SK-N-SH (cell line): ENCODE measurements at regions not wholly inside any gene's neighbourhood (a gene's known extent, or its start where the extent isn't known, plus 50 kb on each side); places are given as distances from the start of the nearest gene placed in this dataset.

ENCODE experiments used
- CTCF ChIA-PET: fragments of 300-600, 350-600 bp; formaldehyde crosslinking; extraction: SDS; loops from one replicate; lab custom pipeline; 2021; lab: Yijun Ruan, JAX
- POLR2A ChIA-PET: fragments of 350-600 bp; sonication (Branson Sonifier 250); formaldehyde crosslinking; extraction: SDS; loops from one replicate; lab custom pipeline; 2020; ENCODE audit warnings: antibody characterized with exemption, inconsistent platforms; lab: Yijun Ruan, JAX
- DNase-seq: peaks from one replicate; pipeline ENCODE4 v3.0.0; 2012
- H2AFZ ChIP-seq: fragments of 200-600 bp; sonication (generic); 2 replicates; pipeline ENCODE4 v1.8.1; 2016; ENCODE audit warnings: antibody characterized with exemption, mild to moderate bottlenecking, low read depth
- H3F3A ChIP-seq: fragments of 200-600 bp; sonication (generic); replicated peaks from 2 replicates; pipeline ENCODE3; 2016; ENCODE audit warnings: antibody characterized with exemption, mild to moderate bottlenecking; ENCODE audit not compliant: insufficient read depth
- H3K27ac ChIP-seq, 2 experiments: fragments of 200-500 bp in 1 of 2; fragments of 200-600 bp in 1 of 2; sonication (Bioruptor generic) in 1 of 2; sonication (generic), shearing (Covaris generic) in 1 of 2; 2 replicates each; pipeline versions ENCODE4 v1.5.1 to v1.6.1; 2014 to 2016; ENCODE audit warnings: low read depth in 2 of 2, inconsistent platforms in 1 of 2, low read length in 1 of 2, mild to moderate bottlenecking in 1 of 2, mixed read lengths in 1 of 2
- H3K27me3 ChIP-seq: fragments of 200-600 bp; sonication (generic), shearing (Covaris generic); 2 replicates; pipeline ENCODE4 v1.6.1; 2016; ENCODE audit warnings: mixed run types; ENCODE audit not compliant: insufficient read depth
- H3K36me3 ChIP-seq, 2 experiments: fragments of 200-500 bp in 1 of 2; fragments of 200-600 bp in 1 of 2; sonication (Bioruptor generic) in 1 of 2; sonication (generic) in 1 of 2; replicated peaks in 1 of 2; 2 replicates each; pipeline versions ENCODE3 to v1.5.1; 2014 to 2016; ENCODE audit warnings: low read length in 1 of 2, mild to moderate bottlenecking in 1 of 2; ENCODE audit not compliant: insufficient read depth in 2 of 2, control insufficient read depth in 1 of 2
- H3K4me1 ChIP-seq, 2 experiments: fragments of 200-500 bp in 1 of 2; fragments of 200-600 bp in 1 of 2; sonication (Bioruptor generic) in 1 of 2; sonication (generic), shearing (Covaris generic) in 1 of 2; 2 replicates each; pipeline versions ENCODE4 v1.5.1 to v1.6.1; 2014 to 2016; ENCODE audit warnings: low read depth in 1 of 2, low read length in 1 of 2, mixed run types in 1 of 2; ENCODE audit not compliant: insufficient read depth in 2 of 2, control insufficient read depth in 1 of 2
- H3K4me2 ChIP-seq: fragments of 200-600 bp; sonication (generic), shearing (Covaris generic); 2 replicates; pipeline ENCODE4 v1.6.1; 2017; ENCODE audit warnings: mixed run types
- H3K4me3 ChIP-seq, 2 experiments: fragments of 200-500 bp in 1 of 2; fragments of 200-600 bp in 1 of 2; sonication (Bioruptor generic) in 1 of 2; sonication (generic), shearing (Covaris generic) in 1 of 2; 2 replicates each; pipeline versions ENCODE4 v1.5.1 to v1.8.1; 2014 to 2016; ENCODE audit warnings: low read depth in 2 of 2, inconsistent platforms in 1 of 2, low read length in 1 of 2, mild to moderate bottlenecking in 1 of 2, mixed read lengths in 1 of 2, moderate library complexity in 1 of 2
- H3K79me2 ChIP-seq: fragments of 200-600 bp; sonication (generic); 2 replicates; pipeline ENCODE4 v1.8.1; 2017; ENCODE audit warnings: mild to moderate bottlenecking; ENCODE audit not compliant: insufficient read depth
- H3K9ac ChIP-seq: fragments of 200-600 bp; sonication (generic); 2 replicates; pipeline ENCODE4 v1.6.1; 2017; ENCODE audit warnings: mixed run types
- H3K9me2 ChIP-seq: fragments of 200-600 bp; sonication (generic); 2 replicates; pipeline ENCODE4 v1.6.1; 2017; ENCODE audit warnings: mixed run types
- H3K9me3 ChIP-seq: fragments of 200-600 bp; sonication (generic); 2 replicates; pipeline ENCODE4 v1.6.1; 2017; ENCODE audit warnings: mixed run types, mild to moderate bottlenecking, moderate library complexity
- H4K20me1 ChIP-seq: fragments of 200-600 bp; sonication (generic); 2 replicates; pipeline ENCODE4 v1.6.1; 2017; ENCODE audit warnings: mild to moderate bottlenecking, mixed run types; ENCODE audit not compliant: insufficient read depth
- EP300 ChIP-seq, 2 experiments: IDR thresholded peaks; 2 replicates each; pipeline versions ENCODE4 v1.4.0 to v1.6.1; 2012; ENCODE audit warnings: borderline replicate concordance in 1 of 2, low read depth in 1 of 2, low read length in 1 of 2
- FOSL2 ChIP-seq: IDR thresholded peaks from 2 replicates; pipeline ENCODE4 v1.4.0; 2012; ENCODE audit warnings: low read depth, mild to moderate bottlenecking, moderate library complexity, borderline replicate concordance
- FOXJ3 ChIP-seq: sonication (generic); formaldehyde crosslinking; IDR thresholded peaks from 2 replicates; pipeline ENCODE4 v1.5.1; 2020; ENCODE audit warnings: mild to moderate bottlenecking, missing genetic modification reagents
- FOXM1 ChIP-seq: IDR thresholded peaks from 2 replicates; pipeline ENCODE4 v1.4.0; 2012; ENCODE audit warnings: low read depth, mild to moderate bottlenecking
- GATA2 ChIP-seq: sonication (generic); formaldehyde crosslinking; IDR thresholded peaks from 2 replicates; pipeline ENCODE4 v1.5.0; 2020; ENCODE audit warnings: mild to moderate bottlenecking, missing genetic modification reagents
- IRF3 ChIP-seq: fragments of 150-350 bp; IDR thresholded peaks from 2 replicates; pipeline ENCODE4 v1.6.1; 2016; ENCODE audit warnings: mild to moderate bottlenecking, low read depth, low read length
- MAX ChIP-seq: IDR thresholded peaks from 2 replicates; pipeline ENCODE4 v1.4.0; 2012; ENCODE audit warnings: low read depth
- NFIC ChIP-seq: IDR thresholded peaks from 2 replicates; pipeline ENCODE4 v1.4.0; 2012; ENCODE audit warnings: borderline replicate concordance
- PBX3 ChIP-seq: IDR thresholded peaks from 2 replicates; pipeline ENCODE4; 2012
- RCOR1 ChIP-seq: fragments of 150-350 bp; IDR thresholded peaks from 2 replicates; pipeline ENCODE4 v1.6.1; 2017; ENCODE audit warnings: antibody characterized with exemption, low read length
- RFX5 ChIP-seq: IDR thresholded peaks from 2 replicates; pipeline ENCODE4 v1.6.1; 2012; ENCODE audit warnings: mild to moderate bottlenecking, improper control_type of control experiment, low read length
- SMC3 ChIP-seq: IDR thresholded peaks from 2 replicates; pipeline ENCODE4 v1.6.1; 2012; ENCODE audit warnings: low read depth, low read length, improper control_type of control experiment
- TAF1 ChIP-seq: IDR thresholded peaks from 2 replicates; pipeline ENCODE4 v1.6.1; 2012; ENCODE audit warnings: low read depth, mild to moderate bottlenecking, low read length, moderate library complexity, borderline replicate concordance
- TCF12 ChIP-seq: IDR thresholded peaks from 2 replicates; pipeline ENCODE4 v1.4.0; 2012
- TEAD4 ChIP-seq: IDR thresholded peaks from 2 replicates; pipeline ENCODE4 v1.4.0; 2012; ENCODE audit warnings: mild to moderate bottlenecking, borderline replicate concordance; ENCODE audit not compliant: insufficient read depth
- YY1 ChIP-seq: IDR thresholded peaks from 2 replicates; pipeline ENCODE4 v1.4.0; 2012; ENCODE audit warnings: low read depth, mild to moderate bottlenecking
- ZBTB33 ChIP-seq: IDR thresholded peaks from 2 replicates; pipeline ENCODE4 v1.4.0; 2012; ENCODE audit warnings: low read depth, borderline replicate concordance
- WGBS: methylation state at CpG from one replicate; pipeline ENCODE4 v1.1.6; 2017; ENCODE audit warnings: low lambda C conversion rate; 5-methylcytosine and 5-hydroxymethylcytosine counted together

- 0 out of 2 replicates have a peak, but pooled peaks have one; percentile 14 for TF ChIP-seq TAF1
- no peak for TF ChIP-seq FOXM1
- TF ChIP-seq SMC3: no peak
- TF ChIP-seq FOSL2: peak; percentile 26; the same call in 1 of the 2 replicates
- 0 out of 2 replicates have a peak, but pooled peaks have one; percentile 29 for TF ChIP-seq MAX
- TF ChIP-seq EP300 (IDR thresholded peaks at IDR 0.05; ENCODE audit: borderline replicate concordance in 1 of 2, low read depth in 1 of 2, low read length in 1 of 2): peak in 1 of 2 experiments; percentile 79; a peak in 1 of 4 replicates
- no peak for TF ChIP-seq ZBTB33
- TF ChIP-seq FOXJ3 (CRISPR knock-in tag): no peak
- TF ChIP-seq RFX5: no peak
- no peak for TF ChIP-seq GATA2 (CRISPR knock-in tag)
- TF ChIP-seq IRF3: no peak
- peak; percentile 77 for TF ChIP-seq TCF12
- peak; percentile 89 for TF ChIP-seq PBX3
- TF ChIP-seq RCOR1: no peak
- peak; percentile 63; the same call in 1 of the 2 replicates for TF ChIP-seq TEAD4
- TF ChIP-seq YY1: peak; percentile 41; the same call in 1 of the 2 replicates
- TF ChIP-seq, all 33 proteins: peak for 12
Measured at GRCh38 chr4:176939445-176939844, 146.7 kb upstream of the VEGFC start (continued).

- H3K9me2 ChIP-seq: no peaks in the 10 kb centered on the region
- TF ChIP-seq NFIC (peak; percentile 53), EP300 (IDR thresholded peaks at IDR 0.05; ENCODE audit: borderline replicate concordance in 1 of 2, low read depth in 1 of 2, low read length in 1 of 2) (no peak)
- CTCF ChIA-PET: no interaction called here
Measured at GRCh38 chr4:176945334-176945733, 152.6 kb upstream of the VEGFC start.

More at GRCh38 chr4:176945334-176945733, 152.6 kb upstream of the VEGFC start:
- Histone ChIP-seq H3K4me3 (no peak overlapping the region), H3K4me1 (peaks cover 0 to 4% of the 10 kb centered on the region in 2 experiments; a peak in 1 of 4 replicates), H3F3A (peaks cover 24% of the 10 kb centered on the region), H2AFZ (no peak overlapping the region), H3K36me3 (no peaks in the 10 kb centered on the region), H3K9me3 (no peaks in the 10 kb centered on the region), H3K9ac (no peak overlapping the region; the same call in 1 of the 2 replicates), H3K27me3 (no peaks in the 10 kb centered on the region), H3K4me2 (0 out of 2 replicates have a peak overlapping the region, but pooled peaks have one; percentile 2), H3K27ac (peak overlapping the region in 1 of 2 experiments; percentile 11; a peak in 2 of 4 replicates), H3K79me2 (no peaks in the 10 kb centered on the region), H4K20me1 (no peaks in the 10 kb centered on the region)
- POLR2A ChIA-PET: no interaction called here
- DNase-seq: no peak
- 6% methylated on average over 1 of the region's 1 CpG for WGBS
